Fibroblast of villous mesenchyme (primary cell): ENCODE measurements at regions not wholly inside any gene's neighbourhood (a gene's known extent, or its start where the extent isn't known, plus 50 kb on each side); places are given as distances from the start of the nearest gene placed in this dataset.

Experiments
- DNase-seq: peaks from one replicate; pipeline ENCODE4 v3.0.0-alpha.2; 2010; ENCODE audit warnings: low read depth
- H3K4me3 ChIP-seq: 2 replicates; pipeline ENCODE4 v1.5.1; 2011; ENCODE audit warnings: low read depth, mild to moderate bottlenecking, low read length
- TF ChIP-seq, protein P1 (sequence below): IDR thresholded peaks from 2 replicates; pipeline ENCODE4 v1.5.1; 2012; ENCODE audit warnings: low read depth, mild to moderate bottlenecking, low read length; ENCODE audit not compliant: insufficient read depth

DNA sequence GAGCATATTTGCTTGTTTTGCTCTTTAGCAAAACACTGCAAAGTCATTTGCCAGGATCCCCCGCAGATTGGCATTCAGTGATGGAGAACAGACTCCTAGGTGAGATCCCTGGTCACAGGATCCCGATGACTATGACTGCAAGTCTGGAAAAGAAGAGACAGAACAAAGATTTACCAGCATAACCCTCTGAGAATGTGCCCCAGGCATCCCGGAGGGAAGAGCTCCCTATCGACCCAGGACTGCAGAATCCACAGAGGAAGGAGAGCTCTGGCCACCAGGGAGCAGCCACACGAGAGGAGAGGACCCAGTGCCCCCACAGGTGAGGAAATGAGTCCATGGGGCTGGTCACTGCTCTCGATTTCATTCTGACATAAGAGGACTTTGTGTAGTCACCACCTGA is 105.2 kb downstream of the ZNF280B start:
- no peak for DNase-seq
- no peak overlapping the region for H3K4me3 ChIP-seq
- TF ChIP-seq, protein P1, sequence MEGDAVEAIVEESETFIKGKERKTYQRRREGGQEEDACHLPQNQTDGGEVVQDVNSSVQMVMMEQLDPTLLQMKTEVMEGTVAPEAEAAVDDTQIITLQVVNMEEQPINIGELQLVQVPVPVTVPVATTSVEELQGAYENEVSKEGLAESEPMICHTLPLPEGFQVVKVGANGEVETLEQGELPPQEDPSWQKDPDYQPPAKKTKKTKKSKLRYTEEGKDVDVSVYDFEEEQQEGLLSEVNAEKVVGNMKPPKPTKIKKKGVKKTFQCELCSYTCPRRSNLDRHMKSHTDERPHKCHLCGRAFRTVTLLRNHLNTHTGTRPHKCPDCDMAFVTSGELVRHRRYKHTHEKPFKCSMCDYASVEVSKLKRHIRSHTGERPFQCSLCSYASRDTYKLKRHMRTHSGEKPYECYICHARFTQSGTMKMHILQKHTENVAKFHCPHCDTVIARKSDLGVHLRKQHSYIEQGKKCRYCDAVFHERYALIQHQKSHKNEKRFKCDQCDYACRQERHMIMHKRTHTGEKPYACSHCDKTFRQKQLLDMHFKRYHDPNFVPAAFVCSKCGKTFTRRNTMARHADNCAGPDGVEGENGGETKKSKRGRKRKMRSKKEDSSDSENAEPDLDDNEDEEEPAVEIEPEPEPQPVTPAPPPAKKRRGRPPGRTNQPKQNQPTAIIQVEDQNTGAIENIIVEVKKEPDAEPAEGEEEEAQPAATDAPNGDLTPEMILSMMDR, result no peak

DNA sequence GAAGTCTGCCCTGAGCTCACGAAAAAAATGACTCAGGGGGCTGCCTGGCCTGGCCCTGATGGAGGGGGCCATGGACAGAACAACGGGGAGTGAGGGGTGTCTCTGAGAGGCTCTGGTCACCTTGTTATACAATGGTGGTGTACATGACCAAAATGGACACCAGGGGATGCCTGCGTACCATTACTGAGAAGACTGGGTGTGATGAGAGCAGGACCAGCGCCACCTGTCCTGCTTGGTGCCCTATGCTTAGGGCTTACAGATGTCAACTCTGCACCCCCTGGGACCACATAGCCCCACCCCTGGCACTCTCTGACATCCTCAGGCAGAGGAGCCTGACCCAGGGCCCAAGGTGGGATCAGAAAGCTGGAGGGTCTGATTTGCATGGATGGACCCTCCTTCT is 104.8 kb downstream of the ZNF280B start:
- DNase-seq, result no peak
- TF ChIP-seq, protein P1, result no peak
- H3K4me3 ChIP-seq, result no peak overlapping the region

DNA sequence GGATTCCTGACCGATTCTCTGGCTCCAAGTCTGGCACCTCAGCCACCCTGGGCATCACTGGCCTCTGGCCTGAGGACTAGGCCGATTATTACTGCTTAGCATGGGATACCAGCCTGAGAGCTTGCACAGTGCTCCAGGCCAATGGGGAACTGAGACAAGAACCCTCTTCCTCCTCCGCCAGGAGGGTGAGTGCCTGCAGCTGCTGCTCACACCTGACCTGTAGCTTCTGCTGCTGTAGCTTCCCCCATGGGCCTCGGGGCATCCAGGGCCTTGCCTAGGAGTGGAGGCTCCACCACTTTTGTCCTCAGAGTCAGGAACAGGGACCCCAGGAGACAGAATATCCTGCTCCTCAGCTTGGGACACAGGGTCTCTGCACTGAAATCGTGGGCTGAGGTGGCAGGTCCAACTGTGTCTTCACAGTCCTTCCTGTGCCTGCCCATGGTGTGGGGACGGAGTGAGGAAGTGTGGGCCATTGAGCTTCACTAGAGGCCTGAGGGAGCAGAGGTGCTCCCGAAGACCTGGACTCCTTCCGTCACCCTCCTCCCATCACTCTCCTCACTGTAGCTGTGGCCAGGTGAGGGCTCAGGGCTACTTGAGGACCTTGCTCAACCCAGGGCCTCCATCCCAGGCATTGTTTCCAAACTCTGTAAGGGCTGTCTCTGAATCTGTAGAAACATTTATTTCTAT is 103.8 kb downstream of the ZNF280B start:
- TF ChIP-seq, protein P1, result no peak
- DNase-seq, result no peak
- no peak overlapping the region for H3K4me3 ChIP-seq

DNA sequence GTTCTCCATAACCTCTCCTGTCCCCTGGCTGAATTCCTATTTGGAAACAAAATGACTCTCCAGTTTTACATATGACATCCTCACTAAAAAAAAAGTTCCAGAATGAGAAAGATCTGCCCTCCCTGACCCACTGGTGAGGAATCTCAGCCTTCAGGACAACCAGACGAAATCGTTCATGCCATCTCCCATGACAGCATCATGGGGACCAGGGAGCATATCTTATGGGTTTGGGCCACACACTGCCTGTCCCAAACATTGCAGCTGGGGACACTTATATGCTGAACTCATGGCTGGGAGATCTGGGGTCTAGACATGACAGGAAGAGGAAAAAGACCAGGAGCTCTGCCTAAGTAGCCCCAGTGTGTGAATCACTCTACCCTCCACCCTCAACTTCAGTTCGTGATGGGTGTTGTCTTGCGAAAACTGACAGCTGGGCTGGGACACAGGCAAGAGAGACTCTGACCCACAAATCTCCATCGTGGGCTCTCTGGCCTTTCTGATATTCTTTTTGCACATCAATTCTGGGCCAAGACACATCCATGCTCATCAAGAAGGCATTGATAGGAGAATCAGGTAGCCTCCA is 102.0 kb downstream of the ZNF280B start:
- no peak overlapping the region for H3K4me3 ChIP-seq
- TF ChIP-seq, protein P1, result no peak
- no peak for DNase-seq

DNA sequence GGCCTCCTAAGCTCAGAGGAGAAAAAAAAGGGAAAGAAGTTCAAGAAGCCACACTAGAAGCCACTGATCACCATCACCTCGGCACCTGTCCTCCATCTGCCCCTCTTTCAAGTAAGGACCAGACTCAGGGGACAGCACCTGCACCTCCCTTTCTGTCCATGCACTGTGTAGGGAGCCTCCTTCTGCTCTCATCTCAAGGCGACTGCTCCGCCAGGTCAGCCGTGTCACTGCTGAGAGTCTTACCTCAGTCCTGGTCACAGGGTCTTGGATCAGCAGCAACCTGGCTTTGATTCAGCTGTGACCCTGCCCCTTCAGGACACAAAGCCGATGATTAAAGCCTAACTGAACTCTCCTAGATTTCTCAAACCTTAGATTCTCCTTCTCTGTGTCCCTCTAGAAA is 101.5 kb downstream of the ZNF280B start:
- DNase-seq, result no peak
- TF ChIP-seq, protein P1, result no peak
- H3K4me3 ChIP-seq, result no peak overlapping the region

DNA sequence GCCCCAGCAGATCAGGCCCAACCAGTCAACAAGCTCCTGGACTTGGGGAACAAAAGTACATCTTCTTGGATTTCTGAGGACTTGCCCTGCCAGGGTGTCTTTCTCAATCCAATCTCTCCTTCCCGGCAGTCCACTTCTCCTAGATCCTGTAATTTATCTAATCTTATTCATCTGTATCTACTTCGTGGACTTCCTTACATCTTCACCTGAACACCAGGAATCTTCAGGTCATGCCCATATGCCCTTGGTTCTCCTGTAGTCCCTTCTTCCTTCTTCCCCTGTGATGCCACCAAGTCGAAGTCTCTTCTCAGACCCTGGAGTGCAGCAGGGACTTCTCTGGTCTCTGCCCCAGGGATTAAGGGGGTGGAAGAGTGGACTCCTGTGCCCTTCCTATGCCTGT is 100.3 kb downstream of the ZNF280B start:
- no peak for DNase-seq
- TF ChIP-seq, protein P1, result no peak
- H3K4me3 ChIP-seq, result no peak overlapping the region
